ENCODE measurements at regions not wholly inside any gene's neighbourhood (a gene's known extent, or its start where the extent isn't known, plus 50 kb on each side); places are given as distances from the start of the nearest gene placed in this dataset.
A peak's percentile ranks its signal among the peaks of the same experiment; 100 is the strongest.
"Not testable (repeated sequence)": the region's sequence is repeated elsewhere in the genome, so short reads cannot be mapped to it uniquely, and the experiment has no call there.

DNA sequence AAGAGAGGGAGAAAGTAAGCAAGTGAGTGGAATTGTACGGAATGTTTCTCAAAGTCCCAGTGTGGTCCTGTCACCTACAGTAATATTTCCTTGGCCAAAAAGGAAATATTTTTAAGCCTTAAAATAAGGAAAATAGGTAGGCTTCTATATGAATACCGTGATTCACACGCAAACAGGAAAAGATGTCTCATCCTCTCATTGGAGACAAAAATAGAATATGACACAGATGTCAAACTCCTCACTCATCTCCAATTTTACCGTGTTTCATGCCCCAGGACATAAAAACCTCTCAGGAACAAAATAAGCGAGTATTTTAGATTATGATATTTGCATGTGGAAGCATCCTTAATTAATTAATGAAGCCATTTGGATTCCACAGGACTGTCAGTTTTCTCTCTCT is 1269.5 kb downstream of the RAPGEF2 start:
- DNase-seq = no peak

DNA sequence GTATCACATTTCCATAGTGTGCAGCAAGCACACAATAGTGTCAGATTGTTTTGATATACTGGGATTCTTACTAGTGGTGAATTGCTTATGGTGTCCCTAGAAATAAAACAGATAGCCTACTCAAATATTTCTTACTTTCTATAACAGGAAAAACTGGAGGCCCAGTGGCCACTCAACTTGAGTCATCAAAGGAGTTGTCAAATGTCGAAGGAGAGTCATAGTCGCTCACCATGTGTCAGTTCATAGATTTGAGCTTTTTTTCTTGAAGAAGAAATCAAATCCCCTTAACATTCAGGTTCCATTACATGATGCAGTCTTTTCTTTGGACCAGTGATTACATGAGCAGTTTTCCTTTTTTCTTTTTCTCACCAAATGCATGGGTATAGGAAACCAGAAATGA is 1271.0 kb downstream of the RAPGEF2 start:
- no peak for DNase-seq

DNA sequence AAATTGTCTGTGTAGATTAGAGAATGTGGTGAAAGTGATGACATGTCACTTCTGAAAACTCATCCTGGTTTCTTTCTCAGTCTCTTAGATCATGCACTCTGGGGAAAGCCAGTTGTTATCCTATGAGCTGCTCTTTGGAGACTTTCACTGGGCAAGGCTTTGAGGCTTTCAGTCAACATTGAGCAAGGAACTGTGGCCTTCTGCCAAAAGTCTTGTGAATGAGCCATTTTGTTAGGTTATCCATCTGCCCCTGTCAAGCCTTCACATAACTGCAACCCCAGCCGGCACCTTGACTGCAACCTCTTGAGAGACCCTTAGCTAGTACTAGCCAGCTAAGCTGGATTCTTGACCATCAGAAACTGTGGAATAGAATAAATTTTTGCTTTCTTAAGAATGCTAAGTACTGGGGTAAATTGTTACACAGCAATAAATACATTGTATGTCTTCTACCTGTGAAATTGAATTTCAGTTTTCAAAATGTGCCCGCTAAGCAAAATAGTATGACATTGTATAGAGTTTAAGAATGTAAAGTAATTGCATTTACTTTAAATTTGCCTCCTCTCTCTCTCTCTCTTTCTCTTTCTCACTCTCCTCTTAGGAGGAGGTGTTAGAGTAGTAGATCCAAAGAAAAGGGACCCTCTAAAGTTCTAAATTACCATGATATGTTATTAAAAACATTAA is 1273.0 kb downstream of the RAPGEF2 start:
- DNase-seq = no peak

DNA sequence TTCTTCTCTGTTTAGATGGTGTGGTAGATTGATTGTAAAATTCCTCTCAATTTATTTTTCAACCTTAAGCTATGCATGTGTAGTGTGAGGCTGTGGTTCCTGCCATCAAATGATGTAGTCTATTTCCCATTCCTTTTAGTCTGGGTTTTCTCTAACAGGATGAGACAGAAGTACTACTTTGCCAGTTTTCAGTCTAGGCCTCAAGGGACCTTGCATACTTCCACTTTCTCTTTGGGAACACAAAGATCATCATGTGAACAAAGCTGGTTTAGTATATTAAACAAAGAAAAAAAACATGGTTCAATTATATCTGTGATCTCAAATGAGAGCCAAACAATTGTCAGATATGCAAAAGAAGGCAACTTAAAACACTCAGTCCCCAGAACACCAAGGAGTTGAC is 1284.0 kb downstream of the RAPGEF2 start:
- no peak for DNase-seq

DNA sequence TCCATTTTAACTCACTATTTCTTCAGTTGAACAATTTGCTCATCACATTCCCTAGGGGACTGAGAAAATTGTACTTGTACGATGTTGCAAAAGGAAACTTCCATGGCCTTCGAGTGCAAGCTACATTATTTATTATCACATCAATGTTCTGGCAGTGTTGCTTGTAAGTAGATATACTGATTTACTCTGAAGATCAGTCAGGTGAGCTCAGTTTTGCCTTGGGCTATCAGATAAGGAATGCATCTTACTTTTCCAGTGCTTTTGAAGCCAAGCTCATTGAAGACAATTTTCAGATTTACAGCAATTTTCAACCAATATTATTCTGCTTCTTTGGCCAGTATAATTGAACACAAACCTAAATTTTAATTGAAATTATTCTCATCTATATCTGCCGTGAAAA is 1296.9 kb downstream of the RAPGEF2 start:
- no peak for DNase-seq

DNA sequence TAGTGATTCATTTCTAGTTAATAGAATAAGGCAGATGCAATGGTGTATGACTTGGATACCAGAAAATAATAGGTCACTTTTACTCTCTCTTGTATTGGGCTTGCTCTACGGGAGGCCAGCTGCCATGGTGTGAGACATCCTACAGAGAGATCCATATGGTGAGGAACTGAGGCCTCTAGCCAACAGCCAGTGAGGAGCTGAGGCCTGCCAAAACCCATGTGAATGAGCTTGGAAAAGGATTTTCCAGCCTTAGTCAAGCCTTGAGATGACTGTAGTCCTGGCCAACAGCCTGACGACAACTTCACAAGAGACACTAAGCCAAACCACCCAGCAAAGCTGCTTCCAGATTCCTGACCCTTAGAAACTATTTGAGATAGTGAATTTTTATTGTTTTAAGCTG is 1300.2 kb downstream of the RAPGEF2 start:
- DNase-seq = no peak

DNA sequence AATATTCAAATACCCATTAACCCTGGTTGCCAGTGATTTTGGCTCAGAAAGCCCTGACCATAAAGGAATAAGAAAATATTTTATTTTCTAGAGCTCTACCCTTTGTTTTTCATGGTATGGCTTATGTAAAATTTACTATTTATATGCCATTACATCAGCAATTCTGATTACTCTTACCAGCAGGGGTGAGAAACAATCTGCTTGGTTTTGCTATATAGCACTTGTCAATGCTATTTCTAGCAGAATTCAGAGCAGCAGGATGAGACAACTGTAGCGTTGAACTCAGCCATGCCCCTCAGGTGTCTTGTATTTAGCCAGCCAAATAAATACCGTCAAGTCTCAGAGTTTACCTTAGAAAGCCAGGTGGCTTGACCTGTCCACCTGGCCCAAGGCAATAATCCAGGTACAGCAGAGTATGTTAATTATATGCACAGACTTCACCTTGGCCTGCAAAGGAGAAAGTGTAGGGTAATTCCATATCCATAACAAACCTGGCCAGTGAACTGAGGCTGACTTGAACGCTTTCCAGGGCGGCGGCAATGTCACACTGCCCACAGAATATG is 1303.5 kb downstream of the RAPGEF2 start:
- no peak for DNase-seq

DNA sequence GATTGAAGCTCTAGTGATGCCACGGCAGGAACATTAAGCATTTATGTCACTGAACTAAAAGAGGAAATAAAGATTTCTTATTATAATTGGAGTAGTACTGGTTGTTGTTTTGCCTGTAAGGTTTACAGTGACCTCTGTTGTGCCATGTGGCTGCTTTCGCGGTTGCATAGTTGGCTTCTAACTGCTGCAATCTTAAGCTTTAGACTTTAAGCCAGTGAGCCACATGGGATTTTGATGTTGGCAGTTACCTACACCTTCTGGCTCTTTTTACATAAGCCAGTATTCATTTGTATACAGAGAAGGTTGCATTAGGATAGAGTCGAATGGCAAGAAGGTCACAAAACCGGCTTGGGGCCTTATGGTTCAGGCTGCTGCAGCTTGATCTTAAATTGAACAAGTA is 1311.6 kb downstream of the RAPGEF2 start:
- no peak for DNase-seq

DNA sequence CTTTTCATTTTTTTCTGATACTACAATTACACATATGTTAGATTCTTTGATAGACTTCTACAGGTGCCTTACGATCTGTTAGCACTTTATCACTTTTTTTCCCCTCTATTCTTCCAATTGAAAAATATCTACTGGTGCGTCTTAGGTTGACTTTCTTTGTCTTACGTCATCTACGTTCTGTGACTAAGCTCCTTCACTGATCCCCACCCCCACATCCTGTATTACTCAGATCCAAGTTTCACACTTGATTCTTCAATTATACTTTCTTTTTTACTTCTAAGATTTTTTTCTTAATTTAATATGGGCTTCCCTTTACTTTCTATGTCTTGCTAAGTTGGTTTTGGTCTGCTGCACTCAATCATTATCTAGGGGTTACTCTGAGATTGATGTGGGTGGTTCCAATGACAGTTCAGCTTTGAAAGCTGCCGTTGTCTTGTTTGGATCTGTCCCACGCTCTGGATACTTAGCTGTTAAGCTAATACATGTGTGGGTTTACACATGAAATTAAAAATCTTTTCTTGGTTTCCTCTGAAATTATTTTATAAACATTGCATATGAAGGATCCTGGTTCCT is 1321.1 kb downstream of the RAPGEF2 start:
- DNase-seq = no peak

DNA sequence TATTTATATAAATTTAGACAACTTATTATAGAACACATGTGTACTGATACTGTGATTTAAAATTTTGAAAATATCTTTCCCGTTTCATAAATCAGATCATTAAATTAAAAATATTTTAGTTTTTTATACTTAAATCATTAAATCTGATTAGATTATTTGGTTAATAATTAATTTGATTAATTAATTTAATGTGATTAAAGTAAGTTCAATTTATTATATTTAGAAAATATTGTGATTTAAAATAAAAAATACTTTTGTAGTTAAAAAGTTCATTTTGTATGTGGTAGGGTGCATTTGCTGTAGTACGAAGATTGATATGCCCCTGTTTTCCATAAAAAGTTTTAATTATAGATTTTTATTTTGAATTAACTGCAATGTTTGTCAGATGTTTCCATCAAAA is 1323.4 kb downstream of the RAPGEF2 start:
- no peak for DNase-seq

DNA sequence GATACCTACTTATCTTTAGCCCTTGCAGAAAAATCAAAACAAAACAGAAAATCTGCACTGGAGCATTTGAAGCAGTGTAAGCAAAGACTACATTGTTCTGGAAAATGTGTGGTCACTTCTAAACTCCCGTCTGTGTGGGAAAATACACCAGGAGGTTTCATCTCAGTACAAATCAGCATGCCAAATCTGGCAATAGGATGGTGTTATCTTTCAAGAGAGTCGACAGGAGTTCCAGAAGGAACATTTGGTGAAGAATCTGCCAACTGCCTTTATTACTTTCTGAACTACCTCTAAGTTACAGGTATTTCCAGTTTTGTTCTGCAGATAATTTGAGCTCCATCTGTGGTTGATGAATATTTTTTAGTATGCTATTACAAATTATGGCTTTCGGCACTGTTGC is 1348.0 kb downstream of the RAPGEF2 start:
- DNase-seq = no peak

DNA sequence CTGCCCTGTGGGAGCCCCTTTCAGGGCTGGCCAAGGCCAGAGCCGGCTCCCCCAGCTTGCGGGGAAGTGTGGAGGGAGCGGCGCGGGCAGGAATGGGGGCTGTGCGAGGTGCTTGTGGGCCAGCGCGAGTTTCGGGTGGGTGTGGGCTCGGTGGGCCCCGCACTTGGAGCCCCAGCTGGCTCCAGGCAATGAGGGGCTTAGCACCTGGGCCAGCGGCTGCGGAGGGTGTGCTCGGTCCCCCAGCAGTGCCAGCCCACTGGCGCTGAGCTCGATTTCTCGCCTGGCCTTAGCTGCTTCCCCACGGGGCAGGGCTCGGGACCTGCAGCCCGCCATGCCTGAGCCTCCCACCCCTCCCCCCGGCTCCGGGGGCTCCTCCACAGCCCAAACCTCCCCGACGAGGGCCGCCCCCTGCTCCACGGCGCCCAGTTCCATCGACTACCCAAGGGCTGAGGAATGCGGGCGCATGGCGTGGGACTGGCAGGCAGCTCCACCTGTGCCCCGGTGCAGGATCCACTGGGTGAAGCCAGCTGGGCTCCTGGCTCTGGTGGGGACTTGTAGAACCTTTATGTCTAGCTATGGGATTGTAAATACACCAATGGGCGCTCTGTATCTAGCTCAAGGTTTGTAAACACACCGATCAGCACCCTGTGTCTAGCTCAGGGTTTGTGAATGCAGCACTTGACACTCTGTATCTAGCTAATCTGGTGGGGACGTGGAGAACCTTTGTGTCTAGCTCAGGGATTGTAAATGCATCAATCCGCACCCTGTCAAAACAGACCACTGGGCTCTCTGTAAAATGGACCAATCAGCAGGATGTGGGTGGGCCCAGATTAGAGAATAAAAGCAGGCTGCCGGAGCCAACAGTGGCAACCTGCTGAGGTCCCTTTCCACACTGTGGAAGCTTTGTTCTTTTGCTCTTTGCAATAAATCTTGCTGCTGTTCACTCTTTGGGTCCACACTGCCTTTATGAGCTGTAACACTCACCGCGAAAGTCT is 1379.1 kb downstream of the RAPGEF2 start:
- not testable (repeated sequence) for DNase-seq

DNA sequence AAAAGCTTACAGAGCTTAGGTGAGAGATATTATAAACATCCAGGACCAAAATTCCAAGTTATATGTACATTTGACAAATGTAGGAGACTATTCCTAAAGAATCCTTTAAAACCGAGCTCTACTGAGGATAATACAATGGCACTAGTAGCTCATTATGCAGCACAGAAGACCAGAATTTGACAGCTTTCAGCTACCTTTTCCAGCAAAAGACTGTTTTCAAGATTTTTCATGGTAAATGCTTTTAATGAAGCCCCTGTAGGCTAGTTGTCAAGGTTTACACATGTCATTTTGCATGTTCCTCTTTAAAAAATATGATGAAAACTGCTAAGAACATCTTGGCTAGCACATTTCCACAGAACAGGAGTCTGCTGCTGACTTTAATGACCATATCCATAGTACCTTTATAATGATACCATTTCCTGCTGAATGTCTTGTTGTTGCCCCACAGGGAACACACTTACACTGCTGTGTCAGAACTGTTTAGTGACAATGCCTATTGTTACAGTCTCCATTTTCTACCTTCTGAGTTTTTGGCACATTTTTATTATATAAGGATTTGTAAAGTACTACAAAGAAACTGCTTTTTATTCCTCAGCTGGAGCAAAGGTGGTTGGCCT is 1382.3 kb downstream of the RAPGEF2 start:
- no peak for DNase-seq

DNA sequence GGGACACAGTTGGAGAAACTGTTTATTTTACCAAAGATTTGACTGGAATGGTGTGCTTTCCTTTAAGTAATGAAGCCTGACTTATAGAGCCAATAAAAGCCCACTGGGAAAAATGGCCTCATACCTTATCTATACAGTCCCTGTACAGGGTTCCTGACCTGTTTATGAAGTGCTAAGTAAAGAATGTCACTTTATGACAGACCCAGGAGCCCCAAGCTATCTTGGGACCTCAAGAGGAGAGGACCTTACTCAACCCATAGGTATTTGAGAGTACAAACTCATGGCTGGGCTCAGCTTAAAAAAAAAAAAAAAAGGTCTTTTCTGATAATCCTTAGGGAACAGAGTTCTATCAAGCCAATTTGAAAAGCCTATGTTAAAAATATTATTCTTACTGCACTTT is 1389.3 kb downstream of the RAPGEF2 start:
- no peak for DNase-seq

DNA sequence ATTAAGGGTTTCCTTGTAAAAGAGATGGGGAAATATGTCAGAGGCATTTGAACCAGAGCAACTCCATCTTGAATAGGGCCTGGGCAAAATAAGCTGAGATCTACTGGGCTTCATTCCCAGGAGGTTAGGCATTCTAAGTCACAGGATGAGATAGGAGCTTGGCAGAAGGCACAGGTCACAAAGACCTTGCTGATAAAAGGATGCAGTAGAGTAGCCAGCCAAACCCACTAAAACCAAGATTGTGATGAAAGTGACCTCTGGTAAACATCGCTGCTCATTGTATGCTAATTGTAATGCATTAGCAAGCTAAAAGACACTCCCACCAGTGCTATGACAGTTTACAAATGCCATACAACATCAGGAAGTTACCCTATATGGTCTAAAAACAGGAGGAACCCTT is 1390.3 kb downstream of the RAPGEF2 start:
- no peak for DNase-seq

DNA sequence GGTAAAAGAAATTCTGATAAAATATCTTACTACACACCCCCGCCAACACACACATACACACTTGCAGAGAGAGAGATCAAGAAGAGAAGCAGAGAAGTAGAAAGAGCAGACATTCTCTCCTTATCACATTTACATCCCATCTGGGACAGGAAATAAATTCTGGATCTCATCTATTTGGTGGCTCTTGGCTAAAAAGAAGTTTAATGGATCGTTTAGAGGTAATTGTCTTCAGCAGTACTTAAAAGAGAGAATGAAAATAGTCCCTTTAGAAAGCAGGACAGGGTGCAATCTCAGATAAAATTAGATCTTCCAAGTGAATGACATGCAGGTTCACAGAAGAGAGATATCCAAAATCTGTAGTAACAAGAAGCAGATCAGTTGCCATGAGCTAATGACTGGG is 1392.5 kb downstream of the RAPGEF2 start:
- DNase-seq = no peak

DNA sequence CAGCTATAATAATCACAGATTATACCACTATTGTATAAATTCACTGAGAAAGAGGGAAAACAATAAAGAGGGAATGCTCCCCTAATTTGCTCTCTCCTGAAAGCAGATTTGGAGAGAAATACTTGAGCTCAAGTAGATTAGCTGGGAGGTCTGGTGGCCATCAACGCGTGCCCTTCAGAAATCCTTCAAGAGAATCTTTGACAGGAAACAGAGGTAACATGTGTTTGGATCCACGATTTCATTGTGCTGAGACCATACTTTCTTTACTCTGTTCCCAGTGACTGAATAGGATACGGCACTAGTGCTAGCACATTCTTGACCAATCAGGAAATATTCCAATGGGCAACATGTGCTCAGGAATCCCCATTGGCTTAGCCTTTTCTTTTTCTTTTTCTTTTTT is 1395.3 kb downstream of the RAPGEF2 start:
- DNase-seq = no peak

DNA sequence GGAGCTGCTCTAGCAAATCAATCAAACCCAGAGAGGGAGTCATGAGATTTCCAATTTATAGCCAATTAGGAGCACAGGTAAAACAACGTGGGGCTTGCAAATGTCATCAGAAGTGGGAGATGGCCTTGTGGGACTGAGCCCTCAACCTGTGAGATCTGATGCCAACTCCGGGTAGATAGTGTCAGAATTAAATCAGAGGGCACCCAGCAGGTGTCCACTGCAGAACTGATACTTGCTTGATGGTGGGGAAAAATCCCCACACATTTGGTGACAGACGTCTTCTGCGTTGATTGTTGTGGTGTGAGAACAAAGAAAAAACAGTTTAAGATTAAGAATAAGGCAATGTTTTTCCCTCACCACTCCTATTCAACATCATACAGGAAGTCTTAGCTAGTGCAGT is 1402.8 kb downstream of the RAPGEF2 start:
- DNase-seq = no peak

DNA sequence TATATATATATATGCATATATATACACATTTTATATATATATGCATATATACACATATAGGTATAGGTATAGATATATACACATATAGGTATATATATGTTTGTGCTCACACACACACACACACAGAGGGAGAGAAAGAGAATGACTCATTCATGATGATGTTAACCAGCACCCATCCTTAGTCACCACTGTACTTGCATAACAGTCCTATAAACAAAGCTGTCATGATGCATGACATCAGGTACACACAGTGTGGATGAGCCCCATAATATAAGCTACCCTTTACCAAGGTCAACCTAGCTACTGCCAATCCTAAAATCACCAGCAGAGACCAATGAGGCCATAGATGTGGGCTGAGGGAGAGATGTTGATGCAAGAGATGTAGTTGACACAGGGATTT is 1408.0 kb downstream of the RAPGEF2 start:
- peak; percentile 2 for DNase-seq

DNA sequence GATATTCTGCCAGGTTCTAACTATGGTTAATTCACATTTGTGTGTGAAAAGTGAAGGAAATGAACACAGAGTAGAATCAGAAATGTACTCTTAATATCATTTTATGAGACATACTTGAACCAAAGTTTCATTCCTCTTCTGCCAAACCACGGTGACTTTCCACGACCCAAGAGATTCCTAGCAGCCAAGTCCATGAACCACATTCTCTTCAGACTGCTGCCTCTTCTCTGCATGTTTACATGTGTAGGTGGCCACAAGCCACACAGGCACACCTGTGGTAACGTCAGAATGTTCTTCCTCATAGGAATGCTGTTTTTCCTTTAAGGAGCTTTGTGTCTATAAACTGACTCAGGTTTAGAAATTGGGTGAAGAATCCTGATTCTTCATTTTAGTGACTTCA is 1411.2 kb downstream of the RAPGEF2 start:
- no peak for DNase-seq

DNA sequence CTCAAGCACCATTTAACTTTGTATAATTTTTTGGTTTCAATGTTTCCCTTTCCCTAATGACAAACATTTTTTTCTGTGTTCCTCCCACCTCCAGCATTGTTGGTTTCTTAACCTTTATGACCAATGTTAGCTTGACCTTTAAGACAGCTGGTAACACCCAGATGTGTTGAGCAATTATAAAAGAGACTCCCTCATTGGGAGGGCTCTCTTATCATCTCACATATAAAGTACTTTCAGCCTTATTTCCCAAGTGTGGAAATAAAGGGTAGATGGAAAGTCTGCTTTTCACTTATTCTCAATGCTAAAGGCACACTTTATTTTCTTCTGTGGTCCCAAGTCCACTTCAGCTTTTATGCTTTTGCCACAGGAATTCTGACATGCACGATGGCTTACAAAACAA is 1420.4 kb downstream of the RAPGEF2 start:
- no peak for DNase-seq

DNA sequence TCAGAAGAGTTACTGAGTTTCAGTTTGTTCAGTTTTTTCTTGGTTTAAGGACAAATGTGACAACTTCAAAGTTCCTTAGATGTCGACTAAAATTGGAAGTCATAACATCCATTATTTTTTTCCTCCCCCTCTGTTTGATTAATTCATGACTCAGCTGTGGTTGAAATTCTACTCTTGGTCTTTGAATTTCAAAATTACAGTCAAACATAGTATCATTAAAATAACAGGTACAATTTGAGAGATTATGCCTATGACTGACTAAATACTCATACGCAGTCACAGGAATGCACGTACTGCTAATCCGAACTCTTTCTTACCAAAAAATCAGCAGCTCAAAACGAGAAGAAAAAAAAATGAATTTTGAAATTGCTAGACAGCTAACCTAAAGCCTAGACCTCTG is 1434.8 kb downstream of the RAPGEF2 start:
- DNase-seq = no peak

DNA sequence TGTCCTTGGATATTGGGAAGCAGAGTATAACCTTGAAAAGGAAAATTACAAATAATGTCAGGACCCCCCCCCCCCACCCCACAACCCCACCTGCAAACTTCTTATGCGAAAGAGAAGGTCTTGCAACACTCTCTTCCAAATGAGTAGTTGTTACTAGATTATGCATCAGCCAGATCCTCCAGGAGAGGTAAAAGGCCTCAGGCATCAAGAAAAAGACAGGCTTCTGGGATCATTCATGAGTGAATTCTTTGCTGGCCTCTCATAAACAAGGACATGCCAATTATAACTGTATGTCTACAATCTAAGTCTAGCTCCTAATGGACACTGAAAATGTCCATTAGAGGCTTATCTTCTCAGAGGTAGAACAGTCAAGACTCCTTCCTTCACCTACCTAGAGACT is 1443.3 kb downstream of the RAPGEF2 start:
- no peak for DNase-seq
